ENCODE measurements at regions not wholly inside any gene's neighbourhood (a gene's known extent, or its start where the extent isn't known, plus 50 kb on each side); places are given as distances from the start of the nearest gene placed in this dataset.
"Not testable (repeated sequence)": the region's sequence is repeated elsewhere in the genome, so short reads cannot be mapped to it uniquely, and the experiment has no call there.

- not testable (repeated sequence) for TF ChIP-seq CTCF (IDR thresholded peaks at IDR 0.05); POLR2A (IDR thresholded peaks at IDR 0.05; ENCODE audit: low read depth); POLR2AphosphoS5 (IDR thresholded peaks at IDR 0.05); EP300 (IDR thresholded peaks at IDR 0.05)
Measured at GRCh38 chr7:81374641-81375040, 395.2 kb downstream of the HGF start.

Measured in esophagus muscularis mucosa (tissue), 4 donors.